ENCODE measurements at regions not wholly inside any gene's neighbourhood (a gene's known extent, or its start where the extent isn't known, plus 50 kb on each side); places are given as distances from the start of the nearest gene placed in this dataset.
A peak's percentile ranks its signal among the peaks of the same experiment; 100 is the strongest.

- no peak for DNase-seq
Measured at GRCh38 chr10:131425752-131426533, 114.4 kb upstream of the TCERG1L start.

DNA sequence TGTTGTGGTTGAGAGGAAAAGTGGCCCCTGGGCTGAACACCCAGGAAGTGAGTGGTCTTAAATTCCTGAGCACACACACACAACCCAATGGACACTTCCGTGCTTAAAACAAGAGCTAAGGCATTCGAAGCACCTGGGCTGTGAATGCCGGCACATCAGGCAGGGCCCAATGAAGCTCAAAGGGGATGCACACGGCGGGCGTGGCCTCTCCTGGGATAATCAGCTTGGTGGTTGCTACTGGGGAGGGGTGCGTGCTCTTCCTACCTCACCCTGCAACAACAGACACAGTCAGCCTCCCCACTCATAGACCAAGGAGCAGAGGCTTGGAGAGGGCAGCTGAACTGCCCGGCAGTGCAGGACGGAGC lies 115.0 kb upstream of the TCERG1L start:
- DNase-seq = no peak

- no peak for DNase-seq
Measured at GRCh38 chr10:131427281-131427680, 115.8 kb upstream of the TCERG1L start.

- DNase-seq = no peak
Measured at GRCh38 chr10:131427901-131428300, 116.4 kb upstream of the TCERG1L start.

GRCh38 chr10:131429141-131429540 lies 117.6 kb upstream of the TCERG1L start:
- DNase-seq = no peak

GRCh38 chr10:131429942-131430341 lies 118.4 kb upstream of the TCERG1L start:
- DNase-seq = no peak

DNA sequence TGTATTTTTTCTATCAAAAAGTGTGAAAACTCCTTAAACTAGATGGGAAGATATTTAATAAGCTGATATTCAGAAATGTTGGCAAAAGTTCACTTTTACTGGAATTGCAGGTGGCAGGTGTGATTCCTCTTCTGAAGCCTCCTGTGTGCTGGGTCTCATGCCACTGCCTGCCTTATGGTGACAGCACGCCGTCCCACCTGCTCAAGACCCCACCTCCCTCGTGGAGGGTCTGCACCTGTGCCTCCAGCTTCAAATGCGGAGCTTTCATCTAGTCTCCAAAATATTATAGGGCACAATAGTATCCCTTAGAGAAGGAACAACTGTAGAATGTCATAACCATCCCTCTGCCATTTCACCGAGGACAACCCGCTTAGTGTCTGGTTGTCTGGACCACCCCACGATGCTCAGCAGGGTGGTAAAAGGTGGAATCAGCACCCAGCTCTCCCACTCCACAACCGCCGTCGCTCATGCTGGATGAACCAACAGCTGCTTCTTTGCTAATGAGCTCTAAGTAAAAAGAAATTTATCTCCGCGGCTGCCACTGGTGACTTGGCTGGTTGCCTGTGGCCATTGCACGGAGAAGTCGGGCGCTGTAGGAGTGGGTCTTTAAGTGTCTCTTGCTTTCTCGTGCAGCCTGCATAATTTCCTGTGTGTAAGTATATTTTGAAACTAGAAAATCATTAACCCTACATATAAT lies 119.3 kb upstream of the TCERG1L start:
- peak; percentile 1 for DNase-seq

DNA sequence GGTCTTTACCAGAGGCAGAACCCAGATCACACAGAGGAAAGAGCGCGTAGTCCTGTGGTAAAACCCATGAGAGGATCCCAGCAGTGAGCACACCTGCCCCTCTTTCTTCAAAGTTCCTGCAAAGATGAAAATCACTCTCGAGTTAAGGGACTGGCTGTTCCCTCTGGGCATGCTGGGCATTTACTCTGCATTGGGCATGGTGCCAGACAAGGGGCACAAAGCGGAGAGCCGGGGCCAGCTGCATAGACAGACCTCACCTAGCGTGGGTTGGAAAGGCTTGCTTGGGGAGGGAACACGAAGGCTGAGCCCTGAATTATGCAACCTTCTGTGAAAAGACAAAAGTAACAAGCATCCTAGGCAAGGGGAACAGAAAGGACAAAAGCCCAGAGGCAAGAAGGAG lies 120.0 kb upstream of the TCERG1L start:
- no peak for DNase-seq

- DNase-seq = no peak
Measured at GRCh38 chr10:131431978-131432690, 120.6 kb upstream of the TCERG1L start.

DNA sequence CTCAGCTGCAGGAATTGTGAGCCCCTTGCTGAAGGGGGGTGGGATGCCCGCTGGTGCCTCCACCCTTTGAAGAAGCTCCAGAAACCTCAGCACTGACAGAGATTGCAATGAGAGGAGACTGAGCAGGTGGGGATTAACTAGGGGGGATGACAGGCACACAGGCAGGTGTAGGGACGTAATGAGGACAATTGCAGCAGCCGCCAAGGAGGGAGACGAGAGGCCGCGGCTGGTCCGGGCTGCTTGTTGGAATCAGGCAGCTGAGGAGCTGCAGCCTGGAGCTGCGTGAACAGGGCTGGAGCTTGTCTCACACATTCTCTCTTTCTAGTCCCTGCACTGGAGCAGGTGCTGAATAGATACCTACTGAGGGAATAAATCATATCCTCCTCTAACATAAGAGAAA lies 122.0 kb upstream of the TCERG1L start:
- DNase-seq = no peak

DNA sequence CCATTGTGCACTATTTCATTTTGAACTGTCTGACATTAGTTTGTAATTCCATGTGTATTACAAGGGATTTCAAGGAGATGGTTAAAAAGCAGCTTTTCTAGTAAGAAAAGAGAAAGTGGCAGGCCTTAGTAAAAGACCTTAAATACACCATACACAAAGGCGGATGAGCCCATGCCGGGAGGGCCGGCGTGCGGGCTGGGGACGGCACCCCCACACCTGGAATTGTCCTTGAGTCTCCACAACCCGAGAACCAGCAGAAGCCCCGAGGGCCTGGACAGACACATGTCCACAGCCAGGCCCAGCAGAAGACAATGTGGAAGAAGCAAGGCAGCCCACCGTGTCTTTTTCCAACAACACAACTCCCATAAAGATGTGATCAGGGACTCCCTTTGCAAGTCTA lies 123.7 kb upstream of the TCERG1L start:
- no peak for DNase-seq

GRCh38 chr10:131435760-131436457 lies 124.4 kb upstream of the TCERG1L start:
- no peak for DNase-seq

DNA sequence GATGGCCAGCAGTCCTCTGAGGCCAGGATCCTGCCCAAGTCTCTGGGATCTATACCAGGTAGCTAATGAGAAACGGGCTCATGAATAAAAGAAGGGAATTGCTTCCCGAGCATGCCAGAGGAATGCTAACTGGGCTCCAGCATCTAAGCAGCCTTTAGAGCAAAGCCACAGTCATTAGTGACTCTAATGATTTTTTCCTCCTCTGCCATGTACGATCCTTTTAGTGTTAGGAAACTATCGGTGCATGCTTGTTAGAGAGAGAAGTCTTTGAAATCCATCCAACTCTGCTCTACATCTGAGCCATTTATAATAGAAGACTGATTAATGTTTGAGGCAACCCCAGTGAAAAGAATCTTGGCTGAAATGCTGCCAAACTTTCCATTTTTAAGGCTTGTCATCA lies 124.9 kb upstream of the TCERG1L start:
- DNase-seq = no peak

GRCh38 chr10:131437556-131438475 lies 126.3 kb upstream of the TCERG1L start:
- no peak for DNase-seq

- no peak for DNase-seq
Measured at GRCh38 chr10:131438665-131439064, 127.1 kb upstream of the TCERG1L start.

DNA sequence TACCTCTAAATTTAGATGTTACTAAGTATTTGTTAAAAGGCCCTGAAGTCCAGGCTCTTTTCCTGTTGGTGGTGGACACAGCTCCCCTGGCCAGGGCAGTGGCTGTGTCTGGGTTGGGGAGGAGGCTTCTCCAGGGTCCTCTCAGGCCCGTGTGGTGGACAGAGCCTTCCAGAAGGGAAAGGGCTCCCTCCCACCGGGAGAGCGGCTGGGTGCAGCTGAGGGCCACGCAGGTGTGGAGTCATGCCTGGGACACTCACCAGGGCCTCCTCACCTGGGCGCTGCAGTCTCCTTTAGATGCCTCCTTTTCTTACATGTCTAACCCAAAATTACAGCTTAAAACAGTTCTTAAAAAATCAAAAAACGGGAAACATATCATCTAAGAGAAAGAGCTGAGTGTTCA lies 128.2 kb upstream of the TCERG1L start:
- no peak for DNase-seq

- DNase-seq = no peak
Measured at GRCh38 chr10:131440405-131441360, 129.2 kb upstream of the TCERG1L start.

GRCh38 chr10:131442271-131442670 lies 130.8 kb upstream of the TCERG1L start:
- no peak for DNase-seq

- DNase-seq = no peak
Measured at GRCh38 chr10:131444286-131444685, 132.8 kb upstream of the TCERG1L start.

- no peak for DNase-seq
Measured at GRCh38 chr10:131444862-131445461, 133.4 kb upstream of the TCERG1L start.

- DNase-seq = no peak
Measured at GRCh38 chr10:131445623-131446022, 134.1 kb upstream of the TCERG1L start.
